Neuronal stem cell (in vitro differentiated cells): ENCODE measurements at regions not wholly inside any gene's neighbourhood (a gene's known extent, or its start where the extent isn't known, plus 50 kb on each side); places are given as distances from the start of the nearest gene placed in this dataset.
A peak's percentile ranks its signal among the peaks of the same experiment; 100 is the strongest.

Experiments
- DNase-seq: peaks from one replicate; pipeline ENCODE4 v3.0.0-alpha.2; 2013; ENCODE audit warnings: low spot score
- H2AFZ ChIP-seq: one replicate; pipeline ENCODE4 v1.6.1; 2013; ENCODE audit warnings: mild to moderate bottlenecking, low read length, inconsistent platforms
- H2AK5ac ChIP-seq: 2 replicates; pipeline ENCODE4 v1.6.1; 2013; ENCODE audit warnings: low read depth, mild to moderate bottlenecking, inconsistent platforms, low read length, moderate library complexity, mixed read lengths
- H2BK120ac ChIP-seq: 2 replicates; pipeline ENCODE4 v1.6.1; 2013; ENCODE audit warnings: low read depth, mild to moderate bottlenecking, inconsistent platforms, low read length, moderate library complexity, mixed read lengths
- H2BK12ac ChIP-seq: one replicate; pipeline ENCODE4 v1.6.1; 2013; ENCODE audit warnings: low read length, inconsistent platforms
- H2BK15ac ChIP-seq: 2 replicates; pipeline ENCODE4 v1.6.1; 2013; ENCODE audit warnings: mild to moderate bottlenecking, low read length, inconsistent platforms, mixed read lengths
- H2BK5ac ChIP-seq: one replicate; pipeline ENCODE4 v1.6.1; 2013; ENCODE audit warnings: inconsistent platforms, mild to moderate bottlenecking, low read length, moderate library complexity
- H3K14ac ChIP-seq: one replicate; pipeline ENCODE4 v1.6.1; 2013; ENCODE audit warnings: low read length, inconsistent platforms
- H3K18ac ChIP-seq: 2 replicates; pipeline ENCODE4 v1.6.1; 2013; ENCODE audit warnings: low read length, inconsistent platforms
- H3K23ac ChIP-seq: 2 replicates; pipeline ENCODE4 v1.6.1; 2013; ENCODE audit warnings: low read depth, mild to moderate bottlenecking, mixed read lengths, low read length, inconsistent platforms; ENCODE audit not compliant: poor library complexity
- H3K27ac ChIP-seq: replicated peaks from 3 replicates; pipeline ENCODE4 v1.5.1; 2013; ENCODE audit warnings: low read length, inconsistent platforms
- H3K27me3 ChIP-seq, 3 experiments: 2 replicates each; pipeline ENCODE4 v1.6.1; 2013; ENCODE audit warnings: low read length in 3 of 3, mild to moderate bottlenecking in 2 of 3, inconsistent platforms in 1 of 3, low read depth in 1 of 3, mixed read lengths in 1 of 3, moderate library complexity in 1 of 3; ENCODE audit not compliant: control insufficient read depth in 3 of 3, insufficient read depth in 3 of 3
- H3K36me3 ChIP-seq, 2 donors: replicated peaks in 1 of 2; 2 replicates each; pipeline ENCODE4 v1.6.1; 2013; ENCODE audit warnings: low read length in 2 of 2; ENCODE audit not compliant: control insufficient read depth in 2 of 2, insufficient read depth in 2 of 2
- H3K4ac ChIP-seq: 2 replicates; pipeline ENCODE4 v1.6.1; 2013; ENCODE audit warnings: inconsistent platforms, mild to moderate bottlenecking, low read length, moderate library complexity
- H3K4me1 ChIP-seq, 2 donors: 1 replicate in 1 of 2; 2 replicates in 1 of 2; pipeline ENCODE4 v1.6.1; 2013; ENCODE audit warnings: low read length in 2 of 2, low read depth in 1 of 2; ENCODE audit not compliant: control insufficient read depth in 2 of 2, insufficient read depth in 1 of 2
- H3K4me2 ChIP-seq: one replicate; pipeline ENCODE4 v1.6.1; 2013; ENCODE audit warnings: mild to moderate bottlenecking, low read length, inconsistent platforms; ENCODE audit not compliant: insufficient read depth, poor library complexity, severe bottlenecking
- H3K4me3 ChIP-seq, 2 donors: 2 replicates each; pipeline ENCODE4 v1.5.1; 2013; ENCODE audit warnings: low read length in 2 of 2, mild to moderate bottlenecking in 2 of 2, inconsistent platforms in 1 of 2, moderate library complexity in 1 of 2
- H3K79me1 ChIP-seq: one replicate; pipeline ENCODE4 v1.6.1; 2013; ENCODE audit warnings: low read depth, mild to moderate bottlenecking, inconsistent platforms, low read length, moderate library complexity
- H3K9ac ChIP-seq: one replicate; pipeline ENCODE4 v1.6.1; 2013; ENCODE audit warnings: mild to moderate bottlenecking, low read depth, low read length, inconsistent platforms; ENCODE audit not compliant: poor library complexity
- H3K9me3 ChIP-seq, 2 donors: replicated peaks in 1 of 2; 2 replicates each; pipeline versions ENCODE3 to v1.6.1; 2013; ENCODE audit warnings: low read length in 2 of 2, mild to moderate bottlenecking in 2 of 2, inconsistent platforms in 1 of 2, low read depth in 1 of 2, mixed read lengths in 1 of 2, moderate library complexity in 1 of 2; ENCODE audit not compliant: control insufficient read depth in 2 of 2, insufficient read depth in 1 of 2
- H4K8ac ChIP-seq: one replicate; pipeline ENCODE4 v1.6.1; 2013; ENCODE audit warnings: low read depth, mild to moderate bottlenecking, inconsistent platforms, low read length, moderate library complexity
- H4K91ac ChIP-seq: one replicate; pipeline ENCODE4 v1.6.1; 2013; ENCODE audit warnings: low read length, low read depth, mild to moderate bottlenecking, inconsistent platforms; ENCODE audit not compliant: poor library complexity
- WGBS, 2 donors: extraction: QIAGEN DNeasy Blood & Tissue Kit; methylation state at CpG; one replicate each; pipeline ENCODE4 v1.1.7; 2013; ENCODE audit warnings: missing lambda C conversion rate in 2 of 2, mixed read lengths in 1 of 2; ENCODE audit not compliant: insufficient read length in 2 of 2, insufficient replicate concordance in 1 of 2; ENCODE audit errors: extremely low coverage in 2 of 2; 5-methylcytosine and 5-hydroxymethylcytosine counted together

- no CpG with 5 or more reads among the region's 4 CpGs for WGBS, 2 donors
- no peaks in the 10 kb centered on the region for H3K9me3 ChIP-seq
- H2BK15ac ChIP-seq: no peak overlapping the region
These were observed 247.2 kb upstream of the EGLN3 start for GRCh38 chr14:34198096-34198495.

GRCh38 chr14:34195964-34196363 lies 245.1 kb upstream of the EGLN3 start:
- H3K27me3 ChIP-seq: no peaks in the 10 kb centered on the region
- no peak overlapping the region for H2AFZ ChIP-seq
- H2BK120ac ChIP-seq: no peak overlapping the region
- no peak overlapping the region for H3K4me3 ChIP-seq
- no peaks in the 10 kb centered on the region for H3K4me1 ChIP-seq
- no peak overlapping the region for H2BK15ac ChIP-seq
- H3K9ac ChIP-seq: no peak overlapping the region
- no peak overlapping the region for H2AK5ac ChIP-seq
- no peak overlapping the region for H3K4me2 ChIP-seq
- H3K23ac ChIP-seq: no peak overlapping the region
- no peak for DNase-seq
- H3K79me1 ChIP-seq: no peaks in the 10 kb centered on the region
- no peak overlapping the region for H2BK12ac ChIP-seq
- H4K91ac ChIP-seq: no peak overlapping the region
- H4K8ac ChIP-seq: no peak overlapping the region
- H3K4ac ChIP-seq: no peak overlapping the region
- H3K9me3 ChIP-seq: no peaks in the 10 kb centered on the region
- no peak overlapping the region for H3K14ac ChIP-seq
- no peak overlapping the region for H3K27ac ChIP-seq
- no peak overlapping the region for H2BK5ac ChIP-seq
- no peak overlapping the region for H3K18ac ChIP-seq
- H3K36me3 ChIP-seq: no peaks in the 10 kb centered on the region

More at GRCh38 chr14:34198096-34198495, 247.2 kb upstream of the EGLN3 start:
- Histone ChIP-seq H3K14ac (peak overlapping the region; percentile 42), H3K9ac (no peak overlapping the region), H3K4me2 (no peak overlapping the region), H3K4me3 (no peak overlapping the region), H3K4ac (no peak overlapping the region), H3K79me1 (no peaks in the 10 kb centered on the region), H3K18ac (no peak overlapping the region), H2BK5ac (no peak overlapping the region), H3K27me3 (peaks cover 0 to 4% (median 0%) of the 10 kb centered on the region in 3 experiments), H3K23ac (no peak overlapping the region), H3K36me3 (no peaks in the 10 kb centered on the region), H2AK5ac (no peak overlapping the region), H3K27ac (no peak overlapping the region), H2BK120ac (no peak overlapping the region), H2AFZ (no peak overlapping the region), H2BK12ac (no peak overlapping the region), H4K91ac (no peak overlapping the region), H4K8ac (no peak overlapping the region), H3K4me1 (no peaks in the 10 kb centered on the region)
- no peak for DNase-seq

- H3K27ac ChIP-seq: no peak overlapping the region
- no peaks in the 10 kb centered on the region for H3K36me3 ChIP-seq
- no peak overlapping the region for H3K18ac ChIP-seq
- no peak overlapping the region for H3K4ac ChIP-seq
- no peaks in the 10 kb centered on the region for H3K27me3 ChIP-seq
- no peak overlapping the region for H4K91ac ChIP-seq
- no peak overlapping the region for H2BK15ac ChIP-seq
- DNase-seq: no peak
- H3K9ac ChIP-seq: no peak overlapping the region
- H3K79me1 ChIP-seq: no peaks in the 10 kb centered on the region
- no CpG with 5 or more reads among the region's 4 CpGs for WGBS, 2 donors
- H3K4me2 ChIP-seq: no peak overlapping the region
- no peaks in the 10 kb centered on the region for H3K4me1 ChIP-seq
- no peak overlapping the region for H2BK5ac ChIP-seq
- H2BK120ac ChIP-seq: no peak overlapping the region
- H2AFZ ChIP-seq: no peak overlapping the region
- H2BK12ac ChIP-seq: no peak overlapping the region
- H2AK5ac ChIP-seq: no peak overlapping the region
- H4K8ac ChIP-seq: no peak overlapping the region
- no peaks in the 10 kb centered on the region for H3K9me3 ChIP-seq
- no peak overlapping the region for H3K23ac ChIP-seq
- no peak overlapping the region for H3K14ac ChIP-seq
- no peak overlapping the region for H3K4me3 ChIP-seq
These were observed 239.8 kb upstream of the EGLN3 start for GRCh38 chr14:34190717-34191116.

GRCh38 chr14:34189866-34190265 lies 239.0 kb upstream of the EGLN3 start:
- H2AFZ ChIP-seq: no peak overlapping the region
- no peak overlapping the region for H3K9ac ChIP-seq
- no peaks in the 10 kb centered on the region for H3K27me3 ChIP-seq
- H2AK5ac ChIP-seq: no peak overlapping the region
- H3K4me3 ChIP-seq: no peak overlapping the region
- WGBS, 2 donors: no CpG with 5 or more reads among the region's 3 CpGs
- no peak for DNase-seq
- no peak overlapping the region for H3K27ac ChIP-seq
- H3K14ac ChIP-seq: no peak overlapping the region
- H3K36me3 ChIP-seq: no peaks in the 10 kb centered on the region
- H3K4ac ChIP-seq: no peak overlapping the region
- no peak overlapping the region for H2BK15ac ChIP-seq
- no peak overlapping the region for H3K4me2 ChIP-seq
- H2BK120ac ChIP-seq: no peak overlapping the region
- H3K9me3 ChIP-seq: no peaks in the 10 kb centered on the region
- H3K23ac ChIP-seq: no peak overlapping the region
- H4K8ac ChIP-seq: no peak overlapping the region
- H3K4me1 ChIP-seq: no peaks in the 10 kb centered on the region
- H2BK5ac ChIP-seq: no peak overlapping the region
- H2BK12ac ChIP-seq: no peak overlapping the region
- H3K18ac ChIP-seq: no peak overlapping the region
- H3K79me1 ChIP-seq: no peaks in the 10 kb centered on the region
- H4K91ac ChIP-seq: no peak overlapping the region
